ENCODE measurements at regions not wholly inside any gene's neighbourhood (a gene's known extent, or its start where the extent isn't known, plus 50 kb on each side); places are given as distances from the start of the nearest gene placed in this dataset.

DNA sequence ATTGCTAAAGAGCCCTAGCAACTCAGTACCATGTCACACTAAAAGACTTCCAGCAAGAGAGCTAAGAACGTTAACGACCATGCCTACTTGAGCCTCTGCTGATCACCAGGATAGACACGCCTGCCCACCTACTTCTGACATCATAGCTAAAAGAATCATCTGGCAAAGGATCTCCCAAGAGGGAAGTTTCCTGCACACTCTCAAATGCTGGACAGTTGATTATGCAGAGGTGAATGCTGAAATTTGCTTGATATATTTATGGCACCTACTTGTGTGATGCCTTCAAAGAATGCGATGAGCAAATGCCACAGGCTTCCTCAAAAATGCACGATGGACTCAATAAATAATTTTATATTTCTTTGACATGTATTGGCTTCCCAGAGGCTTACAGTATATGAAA lies 113.6 kb downstream of the GALC start:
- no peak for DNase-seq (ENCODE audit: low spot score)

DNA sequence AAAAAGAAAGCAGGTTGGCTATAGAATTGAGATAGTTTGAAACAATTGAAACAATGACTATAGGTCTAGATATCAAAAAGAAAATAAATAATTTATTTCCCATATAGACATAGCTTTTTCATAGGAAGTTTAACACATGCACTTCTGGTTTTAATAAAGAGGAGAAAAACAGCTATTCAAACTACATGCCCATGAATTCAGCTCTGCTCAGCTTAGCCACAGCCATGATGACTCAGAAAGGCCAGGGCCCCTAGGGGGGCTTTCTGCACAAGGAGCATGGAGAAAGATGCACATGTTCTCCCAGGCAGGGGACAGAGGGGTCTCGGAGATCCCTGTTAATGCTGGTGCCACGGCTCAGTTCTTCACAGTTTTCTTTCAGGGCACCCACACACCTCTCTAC lies 114.0 kb downstream of the GALC start:
- DNase-seq (ENCODE audit: low spot score): no peak

DNA sequence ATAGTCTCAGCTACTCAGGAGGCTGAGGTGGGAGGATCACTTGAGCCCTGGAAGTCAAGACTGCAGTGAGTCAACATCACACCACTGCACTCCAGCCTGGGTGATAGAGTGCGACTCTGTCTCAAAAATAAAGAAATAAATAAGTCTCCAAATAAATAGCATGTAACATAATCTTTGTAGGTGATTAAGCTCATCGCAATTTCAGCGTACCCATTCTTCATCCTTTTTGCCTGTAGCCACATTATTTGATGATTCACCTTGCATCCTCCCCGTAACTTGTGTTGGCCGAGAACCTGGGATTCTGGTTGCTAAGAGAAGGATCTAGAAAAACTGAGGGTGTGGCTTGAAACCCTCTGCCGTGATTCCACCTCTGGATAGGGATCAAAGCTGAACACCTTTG lies 115.1 kb downstream of the GALC start:
- DNase-seq (ENCODE audit: low spot score): no peak

DNA sequence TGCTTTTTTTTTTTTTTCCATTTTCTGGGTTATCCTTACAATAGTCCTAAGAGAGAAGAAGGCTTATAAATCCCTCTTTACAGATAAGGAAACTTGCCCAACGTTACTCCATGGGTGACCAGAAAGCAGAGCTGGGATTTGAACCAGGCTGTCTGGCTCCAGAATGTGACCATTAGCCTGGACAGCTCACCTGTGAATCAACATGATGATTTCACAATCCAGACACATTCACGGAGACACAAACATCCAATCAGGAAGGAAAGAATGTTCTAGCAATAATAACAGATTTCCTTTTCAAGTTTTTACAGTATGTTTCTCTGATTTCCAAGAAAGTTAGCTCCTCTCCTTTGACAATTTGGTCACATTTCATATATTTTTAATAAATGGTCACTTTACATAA lies 118.3 kb downstream of the GALC start:
- no peak for DNase-seq (ENCODE audit: low spot score)

DNA sequence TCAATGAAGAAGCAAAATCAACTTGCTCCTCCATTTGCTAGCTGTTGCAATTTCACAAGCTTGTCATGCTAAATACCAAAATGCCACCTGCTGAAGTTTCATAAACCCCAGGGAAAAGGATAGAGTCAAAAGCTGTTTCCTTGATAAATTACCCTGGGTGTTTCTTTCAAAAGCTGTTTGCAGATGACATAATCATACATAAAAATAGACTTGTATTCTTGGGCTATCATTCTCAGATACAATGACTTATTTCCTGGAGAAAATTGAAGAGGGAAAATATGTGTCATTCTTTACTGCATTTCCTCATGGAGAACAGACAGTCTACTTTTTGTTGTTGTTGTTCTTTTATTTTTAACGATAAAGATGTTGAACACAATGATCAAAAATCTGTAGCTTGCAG lies 119.2 kb downstream of the GALC start:
- DNase-seq (ENCODE audit: low spot score): no peak

DNA sequence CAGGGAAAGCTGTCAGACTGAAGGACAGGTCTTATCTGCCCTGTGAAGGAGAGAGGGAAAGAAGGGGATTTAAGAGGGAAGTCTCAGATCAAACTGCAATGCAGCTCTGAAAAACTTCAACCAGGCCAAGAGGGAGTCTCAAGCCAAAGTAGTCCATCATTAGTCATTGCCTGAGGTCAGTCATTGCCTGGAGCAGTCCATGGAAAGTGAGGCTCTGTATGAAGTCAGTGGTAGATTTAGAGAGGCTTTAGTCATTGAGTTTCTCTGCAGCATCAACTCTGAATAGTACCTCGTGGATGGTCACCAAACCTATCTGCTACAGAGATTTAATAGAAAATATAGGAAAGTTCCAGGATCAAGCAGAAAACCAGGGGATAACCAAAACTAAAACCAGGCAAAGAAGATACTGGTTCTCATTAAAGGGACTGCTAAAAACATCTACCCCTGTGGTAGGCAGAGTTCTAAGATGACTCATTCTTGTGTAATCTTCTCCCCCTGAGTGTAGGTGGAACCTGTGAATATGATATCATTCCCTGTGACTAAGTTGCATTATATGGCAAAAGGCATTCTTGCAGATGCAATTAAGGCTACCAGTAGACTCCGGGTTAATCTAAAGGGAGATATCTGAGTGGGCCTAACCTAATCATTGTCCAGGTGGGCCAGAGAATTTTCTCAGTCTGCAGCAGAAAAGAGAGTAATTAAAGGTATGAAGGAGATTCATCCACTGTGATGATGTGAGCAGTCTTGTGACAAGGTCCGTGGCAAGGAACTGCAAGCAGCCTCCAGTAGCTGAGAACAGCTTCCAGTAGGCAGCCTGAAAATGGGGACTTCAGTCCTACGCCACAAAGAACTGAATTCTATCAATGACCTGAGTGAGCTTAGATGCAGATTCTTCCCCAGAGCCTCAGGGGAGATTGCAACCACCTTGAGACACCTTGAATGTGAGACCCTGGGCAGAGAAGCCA lies 123.1 kb downstream of the GALC start:
- DNase-seq (ENCODE audit: low spot score): no peak

DNA sequence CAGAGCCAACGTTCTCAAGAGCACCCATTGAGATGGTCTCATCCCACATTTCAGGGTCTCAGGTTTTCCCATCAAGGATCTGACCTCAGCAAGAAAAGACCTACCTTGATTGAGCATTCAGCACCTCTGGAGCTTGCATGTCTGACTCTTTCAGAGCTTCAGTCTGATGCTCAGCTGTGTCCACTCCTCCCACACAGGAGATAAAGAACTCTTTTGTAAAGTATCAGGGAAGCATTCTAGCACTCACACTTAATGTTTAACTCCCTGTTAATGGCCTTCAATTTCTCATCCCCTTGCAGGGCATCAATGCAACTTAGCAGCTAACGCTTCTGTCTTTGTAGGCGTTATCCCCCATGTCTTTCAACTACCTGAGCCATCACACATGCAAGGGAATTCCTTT lies 124.1 kb downstream of the GALC start:
- no peak for DNase-seq (ENCODE audit: low spot score)

DNA sequence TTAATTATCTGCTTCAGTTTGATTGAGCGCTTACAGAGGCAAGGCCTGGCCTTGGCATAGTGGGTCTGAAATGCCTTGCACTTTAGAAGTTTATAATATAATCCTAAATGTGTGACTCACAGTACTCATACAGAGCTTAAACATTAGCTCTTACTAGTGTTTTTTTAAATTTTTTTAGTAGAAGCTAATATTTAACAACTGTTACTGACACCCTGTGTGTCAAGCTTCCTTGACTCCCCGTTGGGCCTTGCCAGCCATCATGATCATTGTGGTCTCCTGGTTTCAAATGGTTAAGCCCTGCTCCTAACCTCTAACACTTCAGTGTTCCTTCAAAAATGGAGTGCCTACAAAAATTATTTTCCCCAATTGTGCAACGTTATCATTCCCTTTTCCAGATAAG lies 126.9 kb downstream of the GALC start:
- DNase-seq (ENCODE audit: low spot score): no peak

DNA sequence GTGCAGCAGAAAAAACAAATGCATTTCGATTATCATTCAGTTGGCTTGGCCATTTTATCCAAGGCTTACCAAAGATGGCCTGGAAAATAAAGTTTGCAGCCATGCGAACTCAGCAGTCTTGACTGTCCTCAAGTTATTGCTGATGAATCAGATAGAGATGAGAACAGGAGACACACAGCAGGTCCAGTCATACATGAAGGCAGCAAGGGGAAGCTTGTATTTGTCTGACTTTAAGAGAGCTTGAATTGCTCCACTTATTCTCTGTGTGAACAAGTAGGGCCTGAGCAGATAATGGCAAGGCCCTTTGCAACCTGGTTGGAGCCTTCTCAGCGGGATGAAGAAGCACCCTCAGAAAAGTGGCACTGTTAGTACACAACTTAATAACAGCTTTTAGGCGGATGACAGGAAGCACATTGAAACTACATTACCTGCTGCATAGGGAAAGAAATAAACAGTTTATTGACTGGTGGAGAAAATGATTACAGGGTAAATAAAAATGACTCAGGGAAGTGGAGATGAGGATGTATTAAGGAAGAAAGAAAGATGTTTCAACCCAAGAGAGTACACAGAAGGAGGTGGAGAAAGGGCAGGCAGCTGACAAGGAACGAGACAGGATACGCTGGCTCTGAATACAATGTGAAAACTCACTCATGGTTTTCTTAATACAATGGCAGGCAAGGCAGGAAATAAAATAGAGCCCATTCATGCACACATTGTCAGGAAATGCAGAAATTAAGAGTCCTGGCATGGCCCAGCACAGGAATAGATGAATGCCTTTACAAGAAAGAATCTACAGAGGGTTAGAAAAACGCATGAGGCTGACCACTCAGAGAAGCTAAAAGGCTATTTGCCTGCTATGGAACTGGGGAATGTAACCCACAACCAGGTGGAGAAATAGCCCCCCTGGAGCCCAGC lies 128.4 kb downstream of the GALC start:
- no peak for DNase-seq (ENCODE audit: low spot score)

DNA sequence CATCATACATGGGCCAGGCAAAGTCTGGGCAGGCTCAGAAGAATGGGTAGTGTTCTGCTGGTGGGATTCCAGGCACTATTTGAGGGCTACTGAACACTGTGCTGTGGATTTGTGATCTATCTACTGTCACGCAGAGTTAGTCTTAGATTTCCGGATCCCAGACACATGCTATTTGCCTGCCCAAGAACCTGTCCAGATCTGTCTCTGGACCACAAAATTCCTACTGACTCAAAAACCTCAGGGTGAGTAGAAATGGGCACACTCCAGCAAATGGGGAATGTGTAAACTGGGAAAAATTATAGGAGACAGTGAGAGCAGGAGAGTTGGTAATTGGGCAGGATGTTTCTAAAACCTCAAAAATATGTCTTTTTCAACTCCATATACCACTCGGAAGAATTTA lies 129.9 kb downstream of the GALC start:
- DNase-seq (ENCODE audit: low spot score): no peak

DNA sequence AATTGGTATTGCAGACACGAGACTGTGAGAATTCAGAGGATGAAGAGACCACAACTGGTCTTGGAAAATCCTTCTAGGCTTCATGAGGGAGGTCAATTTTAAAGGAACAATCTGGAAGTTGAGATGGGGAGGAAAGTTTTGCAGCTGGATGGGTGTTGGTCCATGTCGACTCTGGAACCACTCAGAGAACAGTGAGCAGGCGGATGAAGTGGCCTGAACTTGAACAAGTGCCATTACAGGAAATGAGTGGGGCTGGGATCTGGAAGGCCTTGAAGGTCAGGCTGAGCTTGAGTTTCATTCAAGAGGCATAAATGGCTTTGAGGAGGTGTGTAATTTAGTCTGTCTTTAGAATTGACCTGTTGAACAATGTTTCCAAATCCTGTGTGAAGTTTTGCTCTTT lies 140.9 kb downstream of the GALC start:
- DNase-seq (ENCODE audit: low spot score): no peak

DNA sequence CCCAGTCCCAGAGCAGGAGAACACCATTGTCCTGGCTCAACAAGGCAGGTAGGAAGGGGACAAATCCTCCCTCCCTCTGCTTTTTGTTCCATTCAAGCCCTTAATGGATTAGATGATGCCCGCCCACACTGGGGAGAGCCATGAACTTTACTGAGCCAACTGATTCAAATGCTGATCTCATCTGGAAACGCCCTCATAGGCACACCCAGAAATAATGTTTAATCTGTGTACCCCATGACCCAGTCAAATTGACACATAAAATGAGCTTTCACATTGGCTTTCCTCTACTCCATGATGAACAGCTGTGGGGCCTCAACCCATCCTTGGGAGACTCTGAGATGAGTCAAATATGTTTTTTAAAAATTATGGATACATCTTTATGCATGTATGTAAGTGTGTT lies 141.8 kb downstream of the GALC start:
- DNase-seq (ENCODE audit: low spot score): no peak

DNA sequence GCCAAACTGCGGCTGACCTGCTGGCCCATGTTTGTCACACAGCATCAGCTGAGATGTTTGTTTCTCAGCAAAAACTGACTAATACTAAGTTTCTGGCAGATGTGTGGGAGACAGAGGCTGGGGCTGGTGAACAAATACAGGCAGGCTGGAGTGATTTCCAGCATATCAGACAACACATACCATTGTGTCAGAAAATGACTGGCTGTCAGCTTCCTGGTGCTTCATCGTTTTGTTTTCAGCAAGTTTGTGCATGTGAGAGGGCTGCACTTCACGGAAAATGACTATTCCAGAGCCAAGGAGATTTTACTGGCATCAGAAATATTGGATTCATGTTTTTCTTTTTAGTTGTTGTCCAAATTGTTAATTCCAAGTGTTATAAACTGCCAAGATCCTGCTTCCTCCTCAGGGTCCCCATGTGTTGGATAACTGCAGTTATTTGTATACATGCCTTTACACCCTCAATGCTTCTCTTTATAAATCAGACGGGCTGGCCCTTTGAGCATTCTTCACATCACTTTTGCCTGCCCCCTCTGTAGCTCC lies 145.7 kb downstream of the GALC start:
- DNase-seq (ENCODE audit: low spot score): no peak

DNA sequence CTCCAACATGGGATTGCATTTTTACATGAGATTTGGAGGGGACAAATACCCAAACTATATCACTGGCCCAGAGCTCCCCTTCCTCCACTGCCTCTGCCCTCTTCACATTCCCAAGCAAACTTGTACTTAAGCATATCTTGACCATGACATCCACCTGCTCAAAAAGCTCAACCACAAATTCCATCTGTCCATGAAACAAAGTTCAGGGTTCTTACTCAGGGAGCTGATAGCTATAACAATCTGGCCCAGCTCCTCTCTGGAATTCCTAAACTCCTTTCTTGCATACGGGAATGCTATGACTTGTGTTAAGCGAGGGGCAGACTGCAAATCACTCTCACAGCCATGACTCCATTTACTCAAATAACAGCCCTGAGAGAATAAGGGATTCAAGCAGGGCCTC lies 152.1 kb downstream of the GALC start:
- DNase-seq (ENCODE audit: low spot score): no peak

DNA sequence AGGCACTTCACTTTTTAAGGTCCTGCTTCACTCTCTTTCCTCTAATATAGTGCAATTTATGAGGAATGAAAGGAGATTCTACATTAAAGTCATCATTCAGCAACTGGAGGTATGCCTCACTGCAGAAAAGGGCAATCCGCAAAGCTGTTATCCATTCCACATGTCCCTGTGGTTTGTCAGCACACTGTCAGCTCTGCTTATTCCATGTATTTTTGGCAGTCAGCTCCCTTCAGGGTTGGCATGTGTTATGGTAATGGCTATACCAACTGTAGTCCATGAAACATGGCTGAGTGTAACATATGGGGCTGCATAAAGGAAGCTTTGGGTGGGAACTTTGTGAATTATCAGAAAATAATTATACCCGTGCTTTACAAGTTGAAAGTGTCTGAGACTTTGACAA lies 154.1 kb downstream of the GALC start:
- no peak for DNase-seq (ENCODE audit: low spot score)

DNA sequence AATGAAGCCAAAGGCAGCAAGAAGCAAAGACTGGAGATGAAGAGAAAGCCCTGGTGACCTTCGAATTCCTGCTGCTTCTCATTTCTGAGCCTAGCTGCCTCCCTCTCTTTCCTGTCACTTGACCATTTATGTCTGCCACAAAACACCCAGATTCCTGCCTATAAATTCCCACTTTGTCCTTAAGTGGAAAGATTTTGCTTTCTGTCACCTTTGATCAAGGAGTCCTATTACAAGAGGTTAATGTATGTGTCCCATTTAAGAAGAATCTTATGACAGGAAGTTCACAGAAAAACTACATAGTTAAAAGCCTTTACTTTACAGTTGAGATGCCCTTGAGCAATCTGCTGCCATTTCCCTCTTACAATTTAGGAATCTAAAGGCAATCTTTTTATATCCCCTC lies 155.7 kb downstream of the GALC start:
- no peak for DNase-seq (ENCODE audit: low spot score)

DNA sequence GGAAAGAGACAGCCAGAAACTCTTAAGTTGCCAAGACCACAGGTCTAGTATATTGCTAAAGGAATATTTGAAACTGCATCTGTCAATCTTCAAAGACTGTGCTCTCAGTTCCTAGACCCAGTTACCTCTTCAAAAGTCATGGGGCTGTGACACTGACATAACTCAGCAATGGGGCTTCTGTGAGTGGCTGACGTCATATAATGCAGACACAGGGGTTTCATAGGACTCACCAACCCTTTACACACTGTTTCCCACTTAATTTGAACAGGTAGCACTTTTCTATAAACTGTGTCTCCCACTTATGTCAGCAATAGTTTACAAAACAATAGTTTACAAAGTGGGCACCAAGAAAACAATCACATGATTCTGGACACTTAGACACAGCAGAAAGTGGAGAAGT lies 158.4 kb downstream of the GALC start:
- no peak for DNase-seq (ENCODE audit: low spot score)

DNA sequence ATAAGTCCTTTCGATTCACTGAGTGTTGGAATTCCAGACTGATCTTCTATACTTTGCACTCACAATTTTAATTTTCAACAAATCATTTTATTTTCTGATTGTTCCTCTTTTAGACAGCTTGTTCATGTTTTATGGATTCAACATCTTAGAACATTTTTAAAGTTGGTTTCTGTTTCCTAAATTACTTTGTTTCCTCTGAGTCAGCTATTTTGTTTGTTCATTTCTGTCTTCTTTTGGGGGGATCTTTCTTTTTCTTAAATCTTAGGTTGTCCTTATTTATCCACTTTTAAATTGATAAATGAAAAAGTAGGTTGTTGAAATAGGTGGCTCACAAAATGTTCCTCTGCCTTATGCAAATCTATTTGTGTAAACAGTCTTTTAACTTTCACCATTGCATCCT lies 160.0 kb downstream of the GALC start:
- DNase-seq (ENCODE audit: low spot score): no peak

DNA sequence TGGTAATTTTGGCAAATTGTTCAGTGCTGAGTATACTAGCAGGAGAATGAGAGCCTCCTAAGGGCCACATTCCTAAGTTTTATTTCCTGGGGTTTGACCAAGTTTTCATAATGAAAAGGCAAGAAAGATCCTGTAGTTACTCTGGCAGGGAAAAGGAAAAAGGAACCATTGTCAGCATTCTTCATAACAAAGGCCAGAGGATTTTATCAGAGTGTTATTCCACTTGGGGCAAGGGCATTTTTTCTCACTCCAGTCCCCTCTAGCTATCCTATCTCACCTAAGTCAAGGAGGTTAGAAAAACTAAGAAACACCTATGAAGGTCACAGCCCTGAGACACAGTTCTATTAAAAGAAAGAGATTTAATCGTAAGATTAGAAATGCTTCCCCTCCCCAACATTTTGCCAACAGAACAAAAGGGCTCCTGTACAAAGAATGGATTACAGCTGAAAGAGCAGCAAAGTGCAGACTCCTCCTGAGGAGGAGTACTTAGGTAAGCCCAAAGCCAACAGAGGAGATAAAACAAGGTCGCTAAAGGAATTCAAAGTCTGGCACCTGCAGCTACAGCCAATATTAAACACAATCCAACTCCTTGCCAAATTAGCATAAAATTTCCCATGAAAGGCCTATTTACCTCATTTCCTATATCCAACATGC lies 162.4 kb downstream of the GALC start:
- no peak for DNase-seq (ENCODE audit: low spot score)

DNA sequence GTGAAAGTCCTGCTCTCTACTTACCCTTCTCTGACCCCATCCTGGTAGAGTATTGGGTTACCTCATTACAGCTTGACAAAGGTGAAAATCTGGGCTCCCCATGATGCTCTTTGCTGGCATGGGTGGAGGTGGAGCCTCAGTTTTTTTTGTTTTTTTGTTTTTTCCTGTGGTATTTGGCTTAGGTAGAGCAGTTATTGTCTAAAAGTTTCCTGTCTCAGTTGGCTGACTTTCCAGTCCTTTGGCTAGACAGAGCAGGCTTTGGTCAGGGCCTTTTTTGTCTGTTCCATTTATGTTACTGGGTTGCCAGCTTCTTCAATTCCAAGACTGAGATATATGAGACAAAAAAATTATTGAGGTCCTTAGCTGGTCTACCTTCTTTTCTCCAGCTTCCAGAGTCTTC lies 163.4 kb downstream of the GALC start:
- DNase-seq (ENCODE audit: low spot score): no peak

DNA sequence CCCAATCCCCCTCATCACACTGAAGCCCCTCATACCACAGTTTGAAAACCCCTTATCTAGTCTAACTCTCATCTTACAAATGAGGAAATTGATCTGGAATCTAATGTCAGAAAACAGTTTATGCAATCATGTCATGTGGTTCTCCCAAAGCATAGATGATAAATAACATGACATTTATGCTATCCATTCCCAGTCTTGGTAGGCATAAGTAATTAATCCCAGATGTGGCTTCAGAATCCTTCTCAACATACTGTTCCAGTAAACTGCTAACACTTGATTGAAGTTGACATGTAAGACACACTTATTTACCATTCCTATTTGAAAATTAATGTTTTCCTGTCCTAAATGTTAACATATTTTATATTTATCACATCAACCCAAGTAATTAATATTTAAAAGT lies 168.7 kb downstream of the GALC start:
- no peak for DNase-seq (ENCODE audit: low spot score)

DNA sequence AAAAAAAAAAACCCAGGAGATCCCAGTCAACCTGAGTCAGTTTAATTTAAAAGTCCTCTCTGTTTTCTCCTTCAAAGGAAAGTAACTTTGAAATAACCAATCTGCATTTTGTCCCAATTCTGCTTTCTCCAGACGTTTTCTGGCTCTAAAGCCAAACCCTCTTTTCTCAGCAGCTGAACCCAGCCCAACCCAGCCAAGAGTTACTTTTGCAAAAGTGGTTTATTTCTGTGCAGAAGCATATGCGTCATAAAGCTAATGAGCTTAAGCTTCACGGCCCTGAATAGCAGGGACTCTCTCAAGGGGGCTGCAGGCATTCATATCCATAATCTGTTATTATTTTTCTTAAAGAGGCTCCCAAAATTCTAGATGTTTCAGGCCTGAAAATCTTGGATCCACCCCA lies 176.6 kb downstream of the GALC start:
- no peak for DNase-seq (ENCODE audit: low spot score)
